HL-60 (cell line): ENCODE measurements at regions not wholly inside any gene's neighbourhood (a gene's known extent, or its start where the extent isn't known, plus 50 kb on each side); places are given as distances from the start of the nearest gene placed in this dataset.

ENCODE experiments used
- CTCF ChIP-seq: IDR thresholded peaks from one replicate; pipeline ENCODE4 v1.5.1; 2011; ENCODE audit warnings: low read length, control low read depth, inconsistent platforms; ENCODE audit not compliant: insufficient read depth
- GABPA ChIP-seq: IDR thresholded peaks from 2 replicates; pipeline ENCODE4 v1.6.1; 2012; ENCODE audit warnings: low read depth
- POLR2AphosphoS5 ChIP-seq: IDR thresholded peaks from 2 replicates; pipeline ENCODE4 v1.6.1; 2012; ENCODE audit warnings: low read depth

- TF ChIP-seq CTCF: no peak
- no peak for TF ChIP-seq POLR2AphosphoS5
- TF ChIP-seq GABPA: no peak
Measured at GRCh38 chr2:234733093-234733489, 218.7 kb upstream of the SH3BP4 start.
